B cell (primary cell): ENCODE measurements at regions not wholly inside any gene's neighbourhood (a gene's known extent, or its start where the extent isn't known, plus 50 kb on each side); places are given as distances from the start of the nearest gene placed in this dataset.
"Not testable (repeated sequence)": the region's sequence is repeated elsewhere in the genome, so short reads cannot be mapped to it uniquely, and the experiment has no call there.

Source experiments
- ATAC-seq: fragments of 200-7000 bp; cut with Tn5 transposase; one replicate; pipeline ENCODE4 v1.10.0; 2021; ENCODE audit warnings: low read depth, mild to moderate bottlenecking, moderate number of reproducible peaks, moderate library complexity
- CTCF ChIA-PET: fragments of 350-600 bp; sonication (Branson Sonifier 250); formaldehyde crosslinking; loops from one replicate; lab custom pipeline; 2021; ENCODE audit warnings: antibody characterized with exemption, inconsistent platforms; lab: Charles Lee
- POLR2A ChIA-PET: fragments of 350-600 bp; sonication (Branson Sonifier 250); formaldehyde crosslinking; loops from one replicate; lab custom pipeline; 2021; ENCODE audit warnings: antibody characterized with exemption; lab: Charles Lee
- DNase-seq: peaks from one replicate; pipeline ENCODE4 v3.0.0; 2013
- H2AFZ ChIP-seq: 2 replicates; pipeline ENCODE4 v1.6.1; 2012; ENCODE audit warnings: mild to moderate bottlenecking, low read depth, low read length; ENCODE audit not compliant: insufficient read depth, poor library complexity, severe bottlenecking
- H3K27ac ChIP-seq, 2 donors: 1 replicate in 1 of 2; 2 replicates in 1 of 2; pipeline ENCODE4 v1.5.1; 2012 to 2013; ENCODE audit warnings: low read length in 2 of 2, mild to moderate bottlenecking in 2 of 2, moderate library complexity in 1 of 2
- H3K27me3 ChIP-seq, 4 experiments: fragments of 200-600 bp in 1 of 4; sonication (generic) in 1 of 4; replicated peaks in 1 of 4; 1 replicate in 2 of 4; 2 replicates in 2 of 4; pipeline versions ENCODE4 v1.6.1 to v1.7.0; 2013 to 2016; ENCODE audit warnings: low read length in 3 of 4, mild to moderate bottlenecking in 2 of 4, mixed read lengths in 1 of 4, moderate library complexity in 1 of 4; ENCODE audit not compliant: insufficient read depth in 4 of 4, control insufficient read depth in 3 of 4; ENCODE audit errors: control extremely low read depth in 1 of 4
- H3K36me3 ChIP-seq, 2 experiments: replicated peaks in 1 of 2; 1 replicate in 1 of 2; 2 replicates in 1 of 2; pipeline versions ENCODE4 v1.6.1 to v1.7.1; 2013; ENCODE audit warnings: low read length in 1 of 2; ENCODE audit not compliant: insufficient read depth in 2 of 2, control insufficient read depth in 1 of 2; ENCODE audit errors: control extremely low read depth in 1 of 2, extremely low read depth in 1 of 2
- H3K4me1 ChIP-seq, 2 donors: fragments of 200-600 bp in 1 of 2; sonication (generic) in 1 of 2; 1 replicate in 1 of 2; 2 replicates in 1 of 2; pipeline versions ENCODE4 v1.5.1 to v1.6.1; 2013 to 2017; ENCODE audit warnings: low read length in 2 of 2; ENCODE audit not compliant: control insufficient read depth in 2 of 2, insufficient read depth in 2 of 2
- H3K4me2 ChIP-seq: replicated peaks from 2 replicates; pipeline ENCODE3; 2012; ENCODE audit warnings: mild to moderate bottlenecking, low read depth, low read length; ENCODE audit not compliant: poor library complexity, severe bottlenecking
- H3K4me3 ChIP-seq, 5 experiments: fragments of 200-600 bp in 1 of 5; sonication (generic) in 1 of 5; 1 replicate in 3 of 5; 2 replicates in 2 of 5; pipeline versions ENCODE4 v1.5.1 to v1.7.0; 2011 to 2016; ENCODE audit warnings: low read length in 4 of 5, mild to moderate bottlenecking in 4 of 5, low read depth in 2 of 5, control low read depth in 1 of 5, moderate library complexity in 1 of 5; ENCODE audit not compliant: insufficient read depth in 1 of 5; ENCODE audit errors: control extremely low read depth in 1 of 5, extremely low read depth in 1 of 5
- H3K79me2 ChIP-seq: fragments of 200-600 bp; sonication (generic); one replicate; pipeline ENCODE4 v1.6.0; 2016; ENCODE audit warnings: low read length; ENCODE audit not compliant: control insufficient read depth, insufficient read depth
- H3K9ac ChIP-seq: fragments of 200-600 bp; sonication (generic); 2 replicates; pipeline ENCODE4 v1.6.1; 2017; ENCODE audit warnings: mild to moderate bottlenecking, low read length, moderate library complexity
- H3K9me3 ChIP-seq, 3 donors: one replicate each; pipeline versions ENCODE4 v1.6.1 to v1.7.1; 2013; ENCODE audit warnings: low read length in 2 of 3; ENCODE audit not compliant: control insufficient read depth in 2 of 3, insufficient read depth in 1 of 3; ENCODE audit errors: control extremely low read depth in 1 of 3
- H4K20me1 ChIP-seq: 2 replicates; pipeline ENCODE4 v1.6.0; 2012; ENCODE audit warnings: mild to moderate bottlenecking, low read length; ENCODE audit not compliant: insufficient read depth, control insufficient read depth, poor library complexity, severe bottlenecking
- H3K27ac Mint-ChIP-seq: one replicate; pipeline ENCODE4 v1.8.0; 2021; ENCODE audit warnings: mixed read lengths
- H3K27me3 Mint-ChIP-seq: one replicate; pipeline ENCODE4 v1.8.0; 2021; ENCODE audit warnings: mixed read lengths
- H3K4me1 Mint-ChIP-seq: one replicate; pipeline ENCODE4 v1.8.0; 2021; ENCODE audit warnings: mixed read lengths
- H3K4me3 Mint-ChIP-seq: one replicate; pipeline ENCODE4 v1.8.0; 2021; ENCODE audit warnings: mixed read lengths
- H3K9me3 Mint-ChIP-seq: one replicate; pipeline ENCODE4 v1.8.0; 2022; ENCODE audit warnings: mixed read lengths; ENCODE audit not compliant: insufficient read depth
- EZH2 ChIP-seq: IDR thresholded peaks from 2 replicates; pipeline ENCODE4 v1.6.1; 2012; ENCODE audit warnings: borderline replicate concordance, low read depth, mild to moderate bottlenecking, moderate library complexity, low read length; ENCODE audit not compliant: insufficient read depth, poor library complexity, severe bottlenecking
- intact Hi-C: fragments of 100-400 bp; cut with micrococcal nuclease; formaldehyde crosslinking; loops from one replicate; pipeline ENCODE4 v1.10.0; 2022
- TF ChIP-seq, protein P1 (sequence below): fragments of 200-600 bp; IDR thresholded peaks from one replicate; pipeline ENCODE4 v1.8.0; 2022; ENCODE audit warnings: antibody characterized with exemption, mild to moderate bottlenecking

DNA sequence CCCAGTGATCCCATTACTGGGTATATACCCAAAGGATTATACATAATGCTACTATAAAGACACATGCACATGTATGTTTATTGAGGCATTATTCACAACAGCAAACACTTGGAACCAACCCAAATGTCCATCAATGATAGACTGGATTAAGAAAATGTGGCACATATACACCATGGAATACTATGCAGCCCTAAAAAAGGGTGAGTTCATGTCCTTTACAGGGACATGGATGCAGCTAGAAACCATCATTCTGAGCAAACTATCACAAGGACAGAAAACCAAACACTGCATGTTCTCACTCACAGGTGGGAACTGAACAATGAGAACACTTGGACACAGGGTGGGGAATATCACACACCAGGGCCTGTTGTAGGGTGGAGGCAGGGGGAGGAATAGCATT, 197.4 kb downstream of the ETAA1 start:
- POLR2A ChIA-PET, CTCF ChIA-PET, H3K9me3 Mint-ChIP-seq, H3K4me1 ChIP-seq, H3K27ac Mint-ChIP-seq, H3K4me3 Mint-ChIP-seq, H3K27ac ChIP-seq, H3K4me2 ChIP-seq, H3K36me3 ChIP-seq, H3K4me1 Mint-ChIP-seq, H3K9ac ChIP-seq, H3K27me3 Mint-ChIP-seq, H3K4me3 ChIP-seq, ATAC-seq, H4K20me1 ChIP-seq, intact Hi-C loops, H3K27me3 ChIP-seq, H2AFZ ChIP-seq, DNase-seq, H3K9me3 ChIP-seq, H3K79me2 ChIP-seq: not testable (repeated sequence)

DNA sequence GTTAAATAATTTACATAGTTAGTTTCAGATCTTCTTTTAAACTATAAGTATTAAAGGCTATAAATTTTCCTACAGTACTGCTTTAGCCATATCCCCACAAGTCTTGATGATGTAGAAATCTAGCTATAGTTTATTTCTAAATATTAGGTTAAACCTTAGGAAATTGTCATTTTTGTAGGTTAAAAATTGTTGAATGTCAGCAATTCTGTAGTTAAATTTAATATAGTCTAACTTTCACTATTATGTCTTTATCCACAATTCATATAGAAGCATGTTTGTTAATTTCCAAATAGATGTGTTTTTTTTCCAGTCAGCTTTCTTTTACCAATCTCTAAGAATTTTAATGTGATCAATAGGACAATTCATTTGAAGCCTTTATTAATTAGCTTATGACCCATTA, 199.7 kb downstream of the ETAA1 start:
- TF ChIP-seq EZH2 = no peak
- TF ChIP-seq, protein P1, sequence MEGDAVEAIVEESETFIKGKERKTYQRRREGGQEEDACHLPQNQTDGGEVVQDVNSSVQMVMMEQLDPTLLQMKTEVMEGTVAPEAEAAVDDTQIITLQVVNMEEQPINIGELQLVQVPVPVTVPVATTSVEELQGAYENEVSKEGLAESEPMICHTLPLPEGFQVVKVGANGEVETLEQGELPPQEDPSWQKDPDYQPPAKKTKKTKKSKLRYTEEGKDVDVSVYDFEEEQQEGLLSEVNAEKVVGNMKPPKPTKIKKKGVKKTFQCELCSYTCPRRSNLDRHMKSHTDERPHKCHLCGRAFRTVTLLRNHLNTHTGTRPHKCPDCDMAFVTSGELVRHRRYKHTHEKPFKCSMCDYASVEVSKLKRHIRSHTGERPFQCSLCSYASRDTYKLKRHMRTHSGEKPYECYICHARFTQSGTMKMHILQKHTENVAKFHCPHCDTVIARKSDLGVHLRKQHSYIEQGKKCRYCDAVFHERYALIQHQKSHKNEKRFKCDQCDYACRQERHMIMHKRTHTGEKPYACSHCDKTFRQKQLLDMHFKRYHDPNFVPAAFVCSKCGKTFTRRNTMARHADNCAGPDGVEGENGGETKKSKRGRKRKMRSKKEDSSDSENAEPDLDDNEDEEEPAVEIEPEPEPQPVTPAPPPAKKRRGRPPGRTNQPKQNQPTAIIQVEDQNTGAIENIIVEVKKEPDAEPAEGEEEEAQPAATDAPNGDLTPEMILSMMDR = no peak
- ChIA-PET POLR2A (no interaction called here), CTCF (no interaction called here)
- H3K4me1 ChIP-seq = no peaks in the 10 kb centered on the region
- no peaks in the 10 kb centered on the region for H3K4me1 Mint-ChIP-seq
- H3K27me3 ChIP-seq = no peaks in the 10 kb centered on the region
- intact Hi-C loops = no loop called here
- H3K27ac ChIP-seq = no peak overlapping the region
- no peaks in the 10 kb centered on the region for H4K20me1 ChIP-seq
- ATAC-seq (no peak), DNase-seq (no peak)
- no peak overlapping the region for H3K4me2 ChIP-seq
- no peaks in the 10 kb centered on the region for H3K36me3 ChIP-seq
- peaks cover 7% of the 10 kb centered on the region for H3K9me3 Mint-ChIP-seq
- H3K4me3 ChIP-seq = no peak overlapping the region
- H3K27ac Mint-ChIP-seq = no peak overlapping the region
- no peak overlapping the region for H3K9ac ChIP-seq
- no peak overlapping the region for H3K4me3 Mint-ChIP-seq
- no peaks in the 10 kb centered on the region for H3K27me3 Mint-ChIP-seq
- peaks cover 0 to 5% (median 3%) of the 10 kb centered on the region in 3 donors for H3K9me3 ChIP-seq
- no peak overlapping the region for H2AFZ ChIP-seq
- H3K79me2 ChIP-seq = no peaks in the 10 kb centered on the region
